GM18858 (cell line): ENCODE measurements at regions not wholly inside any gene's neighbourhood (a gene's known extent, or its start where the extent isn't known, plus 50 kb on each side); places are given as distances from the start of the nearest gene placed in this dataset.
"Not testable (repeated sequence)": the region's sequence is repeated elsewhere in the genome, so short reads cannot be mapped to it uniquely, and the experiment has no call there.

Source experiments
- ATAC-seq: cut with Tn5 transposase; IDR thresholded peaks from one replicate; pipeline ENCODE4 v1.9.1; 2021; ENCODE audit not compliant: unreplicated experiment

- no peak for ATAC-seq
These were observed 474.4 kb upstream of the NR5A2 start for GRCh38 chr1:199553104-199553503.

- no peak for ATAC-seq
These were observed 466.2 kb upstream of the NR5A2 start for GRCh38 chr1:199561334-199561733.

GRCh38 chr1:199573047-199573446 is 454.5 kb upstream of the NR5A2 start:
- no peak for ATAC-seq

GRCh38 chr1:199574950-199575349 is 452.6 kb upstream of the NR5A2 start:
- ATAC-seq = no peak

- ATAC-seq = no peak
These were observed 447.2 kb upstream of the NR5A2 start for GRCh38 chr1:199580300-199580699.

GRCh38 chr1:199585392-199585791 is 442.1 kb upstream of the NR5A2 start:
- no peak for ATAC-seq

GRCh38 chr1:199590708-199591107 is 436.8 kb upstream of the NR5A2 start:
- ATAC-seq = peak; percentile 67

- no peak for ATAC-seq
These were observed 436.0 kb upstream of the NR5A2 start for GRCh38 chr1:199591468-199591867.

GRCh38 chr1:199593475-199593874 is 434.0 kb upstream of the NR5A2 start:
- no peak for ATAC-seq

GRCh38 chr1:199596448-199596847 is 431.1 kb upstream of the NR5A2 start:
- ATAC-seq = not testable (repeated sequence)

GRCh38 chr1:199597152-199597551 is 430.4 kb upstream of the NR5A2 start:
- no peak for ATAC-seq

GRCh38 chr1:199608414-199608813 is 419.1 kb upstream of the NR5A2 start:
- no peak for ATAC-seq

GRCh38 chr1:199612976-199613774 is 414.3 kb upstream of the NR5A2 start:
- no peak for ATAC-seq

- ATAC-seq = no peak
These were observed 410.6 kb upstream of the NR5A2 start for GRCh38 chr1:199616947-199617346.

GRCh38 chr1:199619223-199619622 is 408.3 kb upstream of the NR5A2 start:
- ATAC-seq = no peak

GRCh38 chr1:199626228-199626627 is 401.3 kb upstream of the NR5A2 start:
- not testable (repeated sequence) for ATAC-seq

- ATAC-seq = no peak
These were observed 397.9 kb upstream of the NR5A2 start for GRCh38 chr1:199629624-199630023.

- ATAC-seq = no peak
These were observed 388.1 kb upstream of the NR5A2 start for GRCh38 chr1:199639453-199639852.

GRCh38 chr1:199641531-199641930 is 386.0 kb upstream of the NR5A2 start:
- ATAC-seq = no peak

GRCh38 chr1:199644912-199645311 is 382.6 kb upstream of the NR5A2 start:
- ATAC-seq = no peak

- no peak for ATAC-seq
These were observed 380.7 kb upstream of the NR5A2 start for GRCh38 chr1:199646761-199647160.

GRCh38 chr1:199657449-199657848 is 370.1 kb upstream of the NR5A2 start:
- no peak for ATAC-seq

GRCh38 chr1:199660071-199660470 is 367.4 kb upstream of the NR5A2 start:
- ATAC-seq = no peak
